ENCODE measurements at regions not wholly inside any gene's neighbourhood (a gene's known extent, or its start where the extent isn't known, plus 50 kb on each side); places are given as distances from the start of the nearest gene placed in this dataset.

DNA sequence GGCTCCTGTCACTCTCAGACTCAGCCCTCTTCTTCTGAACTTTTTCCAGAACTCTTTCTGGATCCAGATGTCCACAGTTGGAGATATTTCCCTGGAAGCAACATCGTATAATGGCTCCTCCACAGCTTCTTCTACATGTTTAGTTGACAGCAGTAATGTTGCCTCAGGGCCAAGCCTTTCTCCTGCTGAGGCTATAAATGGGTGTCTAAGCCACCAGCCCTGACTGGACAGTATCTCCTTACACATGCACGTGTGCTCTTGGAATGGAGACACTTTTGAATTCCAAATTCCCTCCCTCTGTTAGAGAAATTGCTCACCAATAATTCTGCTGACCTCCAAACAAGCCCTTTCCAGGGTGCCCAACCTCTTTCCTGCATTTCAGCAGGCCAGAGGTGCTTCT is 156.2 kb upstream of the PIK3C3 start:
- Histone ChIP-seq H3K36me3 (no peaks in the 10 kb centered on the region), H3K9me3 (no peaks in the 10 kb centered on the region), H3K27ac (no peak overlapping the region), H3K4me1 (no peaks in the 10 kb centered on the region), H3K27me3 (no peaks in the 10 kb centered on the region), H3K4me3 (no peak overlapping the region)
- intact Hi-C loops (cut with DNase I), result no loop called here
- no peak for DNase-seq
- WGBS, 4 donors, result 30 to 55% (median 45%) methylated on average over 2 of the region's 2 CpGs
- no peak for ATAC-seq
- TF ChIP-seq, protein P1, sequence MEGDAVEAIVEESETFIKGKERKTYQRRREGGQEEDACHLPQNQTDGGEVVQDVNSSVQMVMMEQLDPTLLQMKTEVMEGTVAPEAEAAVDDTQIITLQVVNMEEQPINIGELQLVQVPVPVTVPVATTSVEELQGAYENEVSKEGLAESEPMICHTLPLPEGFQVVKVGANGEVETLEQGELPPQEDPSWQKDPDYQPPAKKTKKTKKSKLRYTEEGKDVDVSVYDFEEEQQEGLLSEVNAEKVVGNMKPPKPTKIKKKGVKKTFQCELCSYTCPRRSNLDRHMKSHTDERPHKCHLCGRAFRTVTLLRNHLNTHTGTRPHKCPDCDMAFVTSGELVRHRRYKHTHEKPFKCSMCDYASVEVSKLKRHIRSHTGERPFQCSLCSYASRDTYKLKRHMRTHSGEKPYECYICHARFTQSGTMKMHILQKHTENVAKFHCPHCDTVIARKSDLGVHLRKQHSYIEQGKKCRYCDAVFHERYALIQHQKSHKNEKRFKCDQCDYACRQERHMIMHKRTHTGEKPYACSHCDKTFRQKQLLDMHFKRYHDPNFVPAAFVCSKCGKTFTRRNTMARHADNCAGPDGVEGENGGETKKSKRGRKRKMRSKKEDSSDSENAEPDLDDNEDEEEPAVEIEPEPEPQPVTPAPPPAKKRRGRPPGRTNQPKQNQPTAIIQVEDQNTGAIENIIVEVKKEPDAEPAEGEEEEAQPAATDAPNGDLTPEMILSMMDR (IDR thresholded peaks at IDR 0.05), result no peak
- no peak for TF ChIP-seq POLR2A (IDR thresholded peaks at IDR 0.05)

DNA sequence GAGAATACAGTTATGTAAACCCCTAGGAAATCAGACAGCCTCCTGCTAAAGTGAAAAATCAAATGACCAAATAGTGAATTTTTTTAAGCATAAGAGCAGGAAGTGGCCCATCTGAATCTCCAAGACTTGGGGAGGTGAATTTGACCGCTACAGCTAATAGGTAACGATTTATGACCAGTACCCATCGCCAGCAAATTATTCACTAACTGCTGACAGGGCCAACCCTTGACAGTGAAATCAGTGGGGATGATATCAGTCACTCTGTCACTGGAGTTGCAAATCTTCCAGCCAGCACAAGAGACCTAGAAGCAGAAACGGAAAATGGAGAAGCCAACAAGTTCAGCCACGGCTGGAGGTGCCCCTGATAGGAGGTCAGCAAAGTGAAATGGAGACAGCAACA is 164.3 kb upstream of the PIK3C3 start:
- Histone ChIP-seq H3K27me3 (no peaks in the 10 kb centered on the region), H3K9me3 (no peaks in the 10 kb centered on the region), H3K27ac (no peak overlapping the region), H3K4me1 (no peaks in the 10 kb centered on the region), H3K4me3 (no peak overlapping the region), H3K36me3 (no peaks in the 10 kb centered on the region)
- no peak for DNase-seq
- 73 to 84% (median 81%) methylated on average over 5 of the region's 5 CpGs for WGBS, 4 donors
- intact Hi-C loops (cut with DNase I), result no loop called here
- no peak for ATAC-seq
- TF ChIP-seq, protein P1 (IDR thresholded peaks at IDR 0.05), result no peak
- no peak for TF ChIP-seq POLR2A (IDR thresholded peaks at IDR 0.05)

DNA sequence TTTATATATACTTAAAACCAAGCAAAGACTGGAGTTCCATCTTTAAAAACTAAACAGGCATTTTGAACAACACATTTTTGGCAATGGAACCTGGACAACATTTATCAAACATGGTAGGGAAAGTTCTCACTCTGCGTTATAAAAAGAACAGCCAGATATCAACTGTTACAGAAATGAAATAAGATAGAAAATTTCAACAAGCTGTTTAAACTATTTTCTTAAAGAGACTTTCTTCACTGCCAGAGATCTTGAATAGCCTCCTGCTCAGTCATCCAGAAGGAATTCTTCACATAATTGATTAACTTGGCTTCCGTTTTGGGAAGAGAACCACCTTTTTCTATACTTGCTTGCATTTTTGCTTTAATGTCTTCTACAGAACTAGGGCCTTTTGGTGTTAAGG is 166.0 kb upstream of the PIK3C3 start:
- no peak for TF ChIP-seq POLR2A (IDR thresholded peaks at IDR 0.05)
- TF ChIP-seq, protein P1 (IDR thresholded peaks at IDR 0.05), result no peak
- ATAC-seq, result no peak
- intact Hi-C loops (cut with DNase I), result no loop called here
- WGBS, 4 donors, result 64 to 70% (median 68%) methylated on average over 2 of the region's 2 CpGs
- no peaks in the 10 kb centered on the region for H3K9me3 ChIP-seq
- DNase-seq, result no peak
- H3K4me1 ChIP-seq, result no peaks in the 10 kb centered on the region
- no peaks in the 10 kb centered on the region for H3K36me3 ChIP-seq
- H3K4me3 ChIP-seq, result no peak overlapping the region
- no peaks in the 10 kb centered on the region for H3K27me3 ChIP-seq
- H3K27ac ChIP-seq, result no peak overlapping the region

DNA sequence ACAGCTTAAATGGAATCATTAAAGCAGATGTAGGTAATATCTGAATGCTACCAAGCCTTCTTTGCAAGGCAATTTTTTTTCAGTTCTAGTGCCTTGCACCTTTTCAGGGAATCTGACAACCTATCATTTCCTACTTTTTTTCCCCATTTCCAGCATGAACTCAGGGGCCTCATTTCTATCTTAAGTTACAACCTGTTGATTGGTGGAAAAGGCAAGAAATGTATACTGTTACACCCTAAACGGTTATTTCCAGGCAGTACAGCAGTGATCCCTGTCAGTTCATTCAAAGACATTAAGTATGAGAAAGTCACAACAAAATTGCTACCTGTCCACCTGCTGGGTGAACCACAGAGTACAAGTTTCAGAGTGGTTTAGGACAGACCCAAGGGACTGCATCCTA is 171.2 kb upstream of the PIK3C3 start:
- 57 to 82% (median 62%) methylated on average over 1 of the region's 1 CpG for WGBS, 4 donors
- H3K4me1 ChIP-seq, result no peaks in the 10 kb centered on the region
- no peak overlapping the region for H3K27ac ChIP-seq
- H3K9me3 ChIP-seq, result no peaks in the 10 kb centered on the region
- no peak for TF ChIP-seq POLR2A (IDR thresholded peaks at IDR 0.05)
- TF ChIP-seq, protein P1 (IDR thresholded peaks at IDR 0.05), result no peak
- no peak overlapping the region for H3K4me3 ChIP-seq
- intact Hi-C loops (cut with DNase I), result no loop called here
- DNase-seq, result no peak
- no peaks in the 10 kb centered on the region for H3K36me3 ChIP-seq
- no peaks in the 10 kb centered on the region for H3K27me3 ChIP-seq
- no peak for ATAC-seq
